ENCODE measurements at regions not wholly inside any gene's neighbourhood (a gene's known extent, or its start where the extent isn't known, plus 50 kb on each side); places are given as distances from the start of the nearest gene placed in this dataset.
A peak's percentile ranks its signal among the peaks of the same experiment; 100 is the strongest.

GRCh38 chr6:105847433-105847832 lies 238.7 kb upstream of the PRDM1 start:
- no peak overlapping the region for H3K4me3 ChIP-seq
- no peaks in the 10 kb centered on the region for H3K27me3 ChIP-seq (ENCODE audit: low read depth)
- intact Hi-C loops (cut with DNase I) = no loop called here
- peaks cover 6% of the 10 kb centered on the region for H3K4me1 ChIP-seq
- H3K27ac ChIP-seq = no peak overlapping the region
- H3K9me3 ChIP-seq = no peaks in the 10 kb centered on the region
- TF ChIP-seq CTCF (IDR thresholded peaks at IDR 0.05) = no peak
- DNase-seq = no peak
- H3K36me3 ChIP-seq = no peaks in the 10 kb centered on the region
- no peak for ATAC-seq

- TF ChIP-seq CTCF (IDR thresholded peaks at IDR 0.05) = no peak
- no peak overlapping the region for H3K4me3 ChIP-seq
- H3K9me3 ChIP-seq = no peaks in the 10 kb centered on the region
- H3K27ac ChIP-seq = no peak overlapping the region
- H3K36me3 ChIP-seq = no peaks in the 10 kb centered on the region
- H3K4me1 ChIP-seq = no peaks in the 10 kb centered on the region
- intact Hi-C loops (cut with DNase I) = no loop called here
- no peak for DNase-seq
- ATAC-seq = no peak
- H3K27me3 ChIP-seq (ENCODE audit: low read depth) = no peaks in the 10 kb centered on the region
Observed at GRCh38 chr6:105844275-105844883, 241.8 kb upstream of the PRDM1 start.

- DNase-seq (no peak), ATAC-seq (no peak)
- Histone ChIP-seq H3K4me3 (no peak overlapping the region), H3K9me3 (no peaks in the 10 kb centered on the region), H3K4me1 (no peaks in the 10 kb centered on the region), H3K27me3 (ENCODE audit: low read depth) (no peaks in the 10 kb centered on the region), H3K36me3 (no peaks in the 10 kb centered on the region), H3K27ac (no peak overlapping the region)
- TF ChIP-seq CTCF (IDR thresholded peaks at IDR 0.05) = no peak
- intact Hi-C loops (cut with DNase I) = no loop called here
Observed at GRCh38 chr6:105839266-105839665, 246.9 kb upstream of the PRDM1 start.

GRCh38 chr6:105838171-105838570 lies 248.0 kb upstream of the PRDM1 start:
- Histone ChIP-seq H3K9me3 (no peaks in the 10 kb centered on the region), H3K4me1 (no peaks in the 10 kb centered on the region), H3K4me3 (no peak overlapping the region), H3K36me3 (no peaks in the 10 kb centered on the region), H3K27ac (no peak overlapping the region), H3K27me3 (ENCODE audit: low read depth) (no peaks in the 10 kb centered on the region)
- ATAC-seq = no peak
- intact Hi-C loops (cut with DNase I) = no loop called here
- no peak for TF ChIP-seq CTCF (IDR thresholded peaks at IDR 0.05)
- no peak for DNase-seq

- intact Hi-C loops (cut with DNase I) = no loop called here
- Histone ChIP-seq H3K36me3 (no peaks in the 10 kb centered on the region), H3K27ac (no peak overlapping the region), H3K9me3 (no peaks in the 10 kb centered on the region), H3K27me3 (ENCODE audit: low read depth) (no peaks in the 10 kb centered on the region), H3K4me3 (no peak overlapping the region), H3K4me1 (peaks cover 2% of the 10 kb centered on the region)
- DNase-seq (no peak), ATAC-seq (peak; percentile 41 to 52)
- no peak for TF ChIP-seq CTCF (IDR thresholded peaks at IDR 0.05)
Observed at GRCh38 chr6:105836889-105837288, 249.2 kb upstream of the PRDM1 start.

- Histone ChIP-seq H3K9me3 (no peaks in the 10 kb centered on the region), H3K27me3 (ENCODE audit: low read depth) (no peaks in the 10 kb centered on the region), H3K4me3 (no peak overlapping the region), H3K4me1 (peaks cover 5% of the 10 kb centered on the region), H3K27ac (no peak overlapping the region), H3K36me3 (no peaks in the 10 kb centered on the region)
- intact Hi-C loops (cut with DNase I) = no loop called here
- DNase-seq = no peak
- no peak for ATAC-seq
- TF ChIP-seq CTCF (IDR thresholded peaks at IDR 0.05) = no peak
Observed at GRCh38 chr6:105836379-105836778, 249.8 kb upstream of the PRDM1 start.

Measured in lower lobe of right lung (tissue), 2 donors.